ENCODE measurements at regions not wholly inside any gene's neighbourhood (a gene's known extent, or its start where the extent isn't known, plus 50 kb on each side); places are given as distances from the start of the nearest gene placed in this dataset.
"Not testable (repeated sequence)": the region's sequence is repeated elsewhere in the genome, so short reads cannot be mapped to it uniquely, and the experiment has no call there.

GRCh38 chr12:4191642-4192041 lies 81.9 kb upstream of the CCND2 start:
- DNase-seq (ENCODE audit: low spot score), result no peak

DNA sequence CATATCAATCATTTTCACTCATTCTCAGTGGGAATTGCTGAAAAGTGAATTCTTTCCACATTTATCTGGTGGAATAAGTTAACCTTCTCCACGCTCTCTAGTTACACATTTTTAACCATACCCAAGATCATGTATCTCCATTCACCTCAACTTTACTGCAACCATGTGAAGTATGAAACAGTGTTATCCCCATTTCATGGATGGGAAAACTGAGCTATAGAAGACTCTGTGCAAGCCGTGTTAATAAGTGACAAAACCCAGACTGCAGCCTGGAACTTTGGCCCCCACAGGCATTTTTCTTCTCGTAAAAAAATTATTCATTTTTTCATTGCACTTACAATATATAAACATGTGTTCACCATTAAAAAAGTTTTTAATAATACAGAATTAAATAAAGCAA lies 82.4 kb upstream of the CCND2 start:
- no peak for DNase-seq (ENCODE audit: low spot score)

DNA sequence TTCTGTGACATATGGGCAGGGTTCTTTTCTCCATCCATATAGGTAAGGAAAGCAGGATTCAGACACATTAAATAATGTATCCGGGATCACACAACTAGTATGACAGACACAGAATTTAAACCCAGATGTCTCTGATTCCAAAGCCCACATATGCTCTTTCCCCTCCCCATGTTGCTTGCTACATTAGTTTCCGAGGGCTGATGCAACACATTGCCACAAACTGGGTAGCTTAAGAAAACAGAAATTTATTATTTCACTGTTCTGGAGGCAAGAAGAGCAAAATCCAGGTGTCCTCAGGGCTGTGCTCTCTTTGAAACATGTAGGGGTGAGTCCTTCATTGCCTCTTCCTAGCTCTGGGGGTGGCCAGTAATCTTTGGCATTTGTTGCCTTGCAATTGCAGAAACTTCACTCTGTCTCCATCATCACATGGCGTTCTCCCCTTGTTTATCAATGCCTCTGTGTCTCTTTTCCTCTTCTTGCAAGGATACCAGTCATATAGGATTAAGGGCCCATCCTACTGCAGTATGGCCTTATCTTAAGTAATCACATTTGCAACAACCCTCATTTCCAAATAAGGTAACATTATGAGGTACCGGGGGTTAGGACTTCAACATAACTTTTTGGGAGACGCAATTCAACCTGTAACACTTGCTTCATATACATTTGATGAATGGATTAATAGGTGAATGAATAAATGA lies 83.0 kb upstream of the CCND2 start:
- DNase-seq (ENCODE audit: low spot score), result no peak

DNA sequence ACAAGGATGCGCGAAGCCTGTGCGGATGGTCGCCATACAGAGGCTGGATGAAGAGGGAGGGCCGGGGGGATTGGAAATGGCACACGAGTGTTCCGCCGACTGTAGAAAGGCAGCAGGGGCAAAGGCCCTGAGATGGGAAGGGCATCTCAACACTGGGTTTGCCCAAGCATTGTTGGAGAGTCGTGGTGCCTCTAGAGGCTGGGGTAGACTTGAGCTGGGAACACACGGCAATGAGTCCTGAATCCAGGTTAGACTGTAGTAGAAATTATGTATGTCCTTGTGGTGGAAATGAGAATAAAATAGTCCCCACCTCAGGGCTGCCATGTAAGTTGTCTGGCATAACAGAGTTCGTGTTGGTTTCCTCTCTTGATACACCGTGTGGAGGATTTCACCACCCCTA lies 83.8 kb upstream of the CCND2 start:
- DNase-seq (ENCODE audit: low spot score), result no peak

- no peak for DNase-seq (ENCODE audit: low spot score)
These were observed 85.6 kb upstream of the CCND2 start for GRCh38 chr12:4187916-4188315.

- DNase-seq (ENCODE audit: low spot score), result not testable (repeated sequence)
These were observed 86.2 kb upstream of the CCND2 start for GRCh38 chr12:4187315-4187714.

- DNase-seq (ENCODE audit: low spot score), result no peak
These were observed 95.0 kb upstream of the CCND2 start for GRCh38 chr12:4178424-4179170.

- no peak for DNase-seq (ENCODE audit: low spot score)
These were observed 96.3 kb upstream of the CCND2 start for GRCh38 chr12:4177262-4177661.

GRCh38 chr12:4176168-4176567 lies 97.4 kb upstream of the CCND2 start:
- DNase-seq (ENCODE audit: low spot score), result no peak

DNA sequence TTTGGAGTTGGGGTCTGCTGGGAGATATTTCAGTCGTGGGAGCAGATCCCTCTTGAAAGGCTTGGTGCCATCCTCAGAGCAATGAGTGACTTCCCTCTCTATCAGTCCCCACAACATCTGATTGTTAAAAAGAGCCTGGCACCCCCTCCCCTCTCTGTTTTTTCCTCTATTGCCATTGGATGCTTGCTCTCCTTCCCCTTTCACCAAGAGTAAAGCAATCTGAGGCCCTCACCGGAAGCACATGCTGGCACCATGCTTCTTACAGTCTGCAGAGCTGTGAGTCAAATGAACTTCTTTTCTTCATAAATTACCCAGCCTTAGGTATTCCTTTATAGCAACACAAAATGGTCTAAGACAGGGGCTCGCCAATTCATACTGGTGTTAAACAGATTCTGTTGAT lies 99.1 kb upstream of the CCND2 start:
- no peak for DNase-seq (ENCODE audit: low spot score)

GRCh38 chr12:4172999-4173398 lies 100.6 kb upstream of the CCND2 start:
- DNase-seq (ENCODE audit: low spot score), result no peak

DNA sequence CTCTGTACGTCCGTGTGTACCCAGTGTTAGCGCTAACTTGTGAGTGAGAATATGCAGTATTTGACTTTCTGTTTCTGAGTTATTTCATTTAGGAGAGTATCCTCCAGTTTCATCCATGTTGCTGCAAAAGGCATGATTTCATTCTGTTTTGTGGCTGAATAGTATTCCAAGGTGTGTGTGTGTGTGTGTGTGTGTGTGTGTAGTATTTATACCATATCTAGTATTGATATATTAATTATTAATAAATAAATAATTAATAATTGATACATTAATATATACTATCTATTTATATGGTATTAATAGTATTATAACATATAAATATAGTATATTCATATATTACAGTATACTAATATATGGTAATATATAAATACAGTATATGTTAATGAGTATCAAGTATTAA lies 101.8 kb upstream of the CCND2 start:
- DNase-seq (ENCODE audit: low spot score), result no peak

DNA sequence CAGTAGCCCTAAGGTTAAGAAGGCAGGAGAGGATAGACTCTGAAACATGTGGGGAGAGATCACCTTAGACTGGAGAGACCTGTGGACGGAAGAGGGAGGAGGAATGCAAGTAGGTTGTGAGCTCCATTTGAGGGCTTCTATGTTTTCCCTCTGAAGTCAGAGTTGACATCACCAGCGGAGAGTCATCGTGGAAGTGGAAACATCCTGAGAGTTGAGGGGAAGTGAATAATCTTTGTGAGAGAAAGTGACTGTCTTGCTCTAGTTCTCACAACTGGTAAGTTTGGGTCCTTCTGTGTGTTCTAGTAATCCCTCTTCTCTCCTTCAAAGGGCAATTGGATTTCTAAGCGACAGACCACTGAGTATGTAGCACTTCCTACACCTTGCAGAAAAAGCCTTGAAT lies 103.6 kb upstream of the CCND2 start:
- DNase-seq (ENCODE audit: low spot score), result no peak

- no peak for DNase-seq (ENCODE audit: low spot score)
These were observed 104.0 kb upstream of the CCND2 start for GRCh38 chr12:4169531-4169930.

- DNase-seq (ENCODE audit: low spot score), result no peak
These were observed 105.5 kb upstream of the CCND2 start for GRCh38 chr12:4168036-4168435.

DNA sequence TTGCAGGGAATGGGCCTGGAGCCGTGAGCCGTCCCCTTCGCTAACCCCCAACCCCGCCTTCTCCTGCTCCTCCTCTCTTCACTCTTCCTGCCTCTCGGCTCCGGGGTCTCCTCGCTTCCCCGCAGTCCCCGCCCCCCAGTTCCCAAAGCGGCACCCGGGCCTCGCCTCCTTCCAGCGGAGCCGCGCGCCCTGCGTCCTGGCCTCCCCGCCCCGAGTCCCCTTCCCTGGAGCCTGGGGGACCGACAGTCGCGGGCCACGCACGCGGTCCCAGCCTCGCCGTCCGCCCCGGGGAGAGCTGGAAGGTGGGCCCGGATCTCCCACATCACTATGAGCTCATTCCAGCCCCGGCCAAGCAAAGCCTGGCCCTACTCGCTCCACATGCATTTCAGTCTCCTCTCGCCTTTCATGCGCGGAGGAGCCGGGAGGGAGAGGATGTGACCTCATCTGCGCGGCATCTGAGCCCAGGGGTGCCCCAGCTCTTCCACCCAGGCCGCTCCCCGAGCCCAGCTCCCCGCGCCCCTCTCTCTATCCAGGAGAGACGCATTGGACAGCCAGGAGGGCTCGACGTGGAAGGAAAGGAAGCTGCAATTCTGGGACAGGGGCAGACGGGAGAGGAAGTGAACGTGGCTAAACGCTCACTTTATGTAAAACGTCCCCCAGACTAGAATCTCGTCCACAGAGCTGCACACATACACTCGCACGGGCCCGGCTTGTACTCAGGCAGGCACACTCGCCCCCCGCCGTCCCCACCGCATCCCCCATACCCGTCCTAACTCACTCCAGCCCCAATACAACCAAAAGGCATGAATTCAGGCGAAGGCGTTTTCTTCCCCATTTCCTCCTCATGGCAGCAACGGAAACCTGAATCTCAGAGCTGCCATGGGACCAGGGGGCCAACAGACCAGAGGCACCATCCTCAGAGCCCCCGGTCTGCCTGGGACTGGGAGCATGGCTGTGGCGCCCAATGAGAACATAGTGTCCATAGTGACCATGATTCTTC lies 108.7 kb upstream of the CCND2 start:
- DNase-seq (ENCODE audit: low spot score), result peak; percentile 82

- no peak for DNase-seq (ENCODE audit: low spot score)
These were observed 109.4 kb upstream of the CCND2 start for GRCh38 chr12:4164188-4164558.

- no peak for DNase-seq (ENCODE audit: low spot score)
These were observed 111.8 kb upstream of the CCND2 start for GRCh38 chr12:4161718-4162117.

DNA sequence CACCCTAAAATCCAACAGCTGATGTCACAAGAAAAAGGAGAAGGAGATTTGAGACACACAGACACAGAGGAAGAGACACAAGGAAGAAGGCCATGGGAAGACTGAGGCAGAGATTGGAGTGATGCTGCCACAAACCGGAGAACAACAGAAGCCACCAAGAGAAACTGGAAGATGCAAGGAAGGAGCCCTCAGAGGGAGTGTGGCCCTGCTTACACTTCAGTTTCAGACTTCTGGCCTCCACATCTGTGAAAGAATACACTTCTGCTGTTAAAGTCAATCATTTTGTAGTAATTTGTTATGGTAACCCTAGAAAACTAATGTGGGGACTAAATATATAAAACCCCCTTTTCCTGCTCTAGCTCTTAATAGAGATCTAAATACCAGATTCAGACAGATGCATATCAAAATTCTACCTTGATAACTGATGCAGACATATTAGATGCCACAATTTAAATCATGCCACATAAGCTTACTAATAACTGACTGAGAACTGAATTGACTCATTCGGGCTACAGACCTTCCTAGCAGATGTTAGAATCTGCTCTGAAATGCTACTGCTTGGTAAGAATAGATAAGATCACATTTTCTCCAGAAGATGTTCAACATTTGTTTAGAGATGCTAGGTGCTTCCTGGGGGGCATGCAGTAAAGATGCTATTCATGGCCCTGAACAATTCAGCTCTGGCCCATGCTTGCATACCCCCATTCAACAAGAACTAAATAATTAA lies 113.1 kb upstream of the CCND2 start:
- DNase-seq (ENCODE audit: low spot score), result no peak

DNA sequence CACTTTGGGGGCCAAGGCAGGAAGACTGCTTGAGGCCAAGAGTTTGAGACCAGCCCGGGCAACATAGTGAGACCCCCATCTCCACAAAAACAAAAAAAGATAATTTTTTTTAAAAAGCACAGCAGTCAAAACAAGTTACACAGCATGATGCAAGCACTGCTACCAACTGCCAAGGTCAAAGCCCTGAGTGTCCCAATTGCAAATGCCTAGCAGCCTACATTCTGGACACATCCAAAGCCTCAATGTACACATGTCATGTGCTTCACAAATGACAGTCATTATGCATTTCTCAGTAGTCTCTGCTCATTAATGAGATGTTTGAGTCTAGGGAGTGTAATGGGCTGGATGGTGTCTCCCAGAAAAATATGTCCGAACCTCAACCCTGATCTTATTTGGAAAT lies 113.7 kb upstream of the CCND2 start:
- no peak for DNase-seq (ENCODE audit: low spot score)

- DNase-seq (ENCODE audit: low spot score), result no peak
These were observed 115.3 kb upstream of the CCND2 start for GRCh38 chr12:4158306-4158705.

- no peak for DNase-seq (ENCODE audit: low spot score)
These were observed 116.4 kb upstream of the CCND2 start for GRCh38 chr12:4157122-4157521.

Measured in kidney capillary endothelial cell (primary cell).